ENCODE measurements at regions not wholly inside any gene's neighbourhood (a gene's known extent, or its start where the extent isn't known, plus 50 kb on each side); places are given as distances from the start of the nearest gene placed in this dataset.
"Not testable (repeated sequence)": the region's sequence is repeated elsewhere in the genome, so short reads cannot be mapped to it uniquely, and the experiment has no call there.

DNA sequence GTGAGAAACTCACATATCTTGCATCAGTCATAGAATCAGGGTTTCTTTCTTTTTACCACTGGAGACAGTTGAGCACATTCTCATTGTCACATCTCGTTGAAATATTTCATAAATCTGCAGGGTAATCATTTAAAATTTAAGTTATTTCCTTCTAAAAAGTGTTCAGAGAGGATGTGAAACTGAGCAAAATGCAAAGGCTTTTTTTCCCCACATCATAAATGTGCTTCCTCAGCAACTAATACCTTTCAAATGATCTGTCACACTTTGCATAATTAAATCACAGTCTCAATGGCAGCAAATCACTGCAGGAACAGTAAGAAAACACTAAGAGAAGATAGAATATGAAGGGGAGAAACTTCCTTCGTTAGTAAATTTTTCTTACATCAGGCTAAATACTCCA is 187.5 kb downstream of the EVX1 start:
- ChIA-PET CTCF (no interaction called here), POLR2A (no interaction called here)
- Mint-ChIP-seq H3K27me3 (no peaks in the 10 kb centered on the region), H3K36me3 (ENCODE audit: low read depth) (no peaks in the 10 kb centered on the region), H3K4me1 (no peaks in the 10 kb centered on the region), H3K9me3 (no peaks in the 10 kb centered on the region), H3K4me3 (no peak overlapping the region), H3K27ac (no peak overlapping the region)
- no peak for DNase-seq

DNA sequence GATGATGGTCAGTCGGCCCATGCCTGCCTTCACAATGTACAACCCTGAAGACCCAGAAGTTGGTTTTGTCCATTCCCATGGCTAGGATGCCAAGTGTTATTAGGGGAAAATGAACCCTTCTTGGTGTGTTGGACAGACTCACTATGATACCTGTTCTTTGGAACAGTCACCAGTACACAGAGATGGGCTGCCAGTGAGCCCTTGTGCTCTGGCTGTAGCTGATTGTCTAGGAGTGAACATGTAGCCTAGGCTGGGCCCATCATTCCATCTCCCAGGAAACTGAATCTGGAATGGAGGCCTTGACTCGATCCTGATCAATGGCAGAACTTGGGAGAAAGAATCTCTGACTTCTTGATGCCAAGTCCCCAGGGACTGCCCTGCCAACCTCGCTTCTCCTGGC is 188.9 kb downstream of the EVX1 start:
- CTCF ChIA-PET: no interaction called here
- DNase-seq: no peak
- POLR2A ChIA-PET: no interaction called here
- no peaks in the 10 kb centered on the region for H3K4me1 Mint-ChIP-seq
- no peak overlapping the region for H3K4me3 Mint-ChIP-seq
- H3K27me3 Mint-ChIP-seq: no peaks in the 10 kb centered on the region
- H3K27ac Mint-ChIP-seq: no peak overlapping the region
- no peaks in the 10 kb centered on the region for H3K36me3 Mint-ChIP-seq (ENCODE audit: low read depth)
- H3K9me3 Mint-ChIP-seq: no peaks in the 10 kb centered on the region

- H3K9me3 Mint-ChIP-seq: no peaks in the 10 kb centered on the region
- H3K27ac Mint-ChIP-seq: no peak overlapping the region
- ChIA-PET CTCF (no interaction called here), POLR2A (no interaction called here)
- H3K4me3 Mint-ChIP-seq: no peak overlapping the region
- H3K36me3 Mint-ChIP-seq (ENCODE audit: low read depth): no peaks in the 10 kb centered on the region
- no peak for DNase-seq
- peaks cover 4% of the 10 kb centered on the region for H3K27me3 Mint-ChIP-seq
- H3K4me1 Mint-ChIP-seq: no peaks in the 10 kb centered on the region
Measured at GRCh38 chr7:27433581-27433980, 191.0 kb downstream of the EVX1 start.

- DNase-seq: no peak
- Mint-ChIP-seq H3K4me1 (no peaks in the 10 kb centered on the region), H3K4me3 (no peak overlapping the region), H3K9me3 (no peaks in the 10 kb centered on the region), H3K27ac (no peak overlapping the region), H3K27me3 (peaks cover 14% of the 10 kb centered on the region), H3K36me3 (ENCODE audit: low read depth) (no peaks in the 10 kb centered on the region)
- POLR2A ChIA-PET: no interaction called here
- CTCF ChIA-PET: no interaction called here
Measured at GRCh38 chr7:27434756-27435400, 192.3 kb downstream of the EVX1 start.

DNA sequence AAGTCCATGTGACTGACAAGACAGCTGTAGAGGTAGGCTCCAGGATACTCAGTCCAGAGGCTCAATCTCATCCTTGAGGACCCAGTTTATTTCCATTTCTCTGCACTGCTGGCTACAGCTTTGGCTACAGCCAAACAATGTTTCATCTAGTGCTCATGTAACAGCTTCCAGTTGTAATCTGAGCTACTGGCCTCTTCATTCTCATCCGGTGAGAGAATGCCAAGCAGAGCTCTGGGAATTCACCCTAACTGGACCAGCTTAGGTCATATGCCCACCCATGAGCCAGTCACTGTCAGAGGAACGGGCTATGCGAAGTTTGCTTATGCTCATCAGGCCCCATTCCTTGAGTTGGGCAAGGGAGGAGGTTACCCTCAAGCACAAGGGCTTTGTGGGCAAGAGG is 192.9 kb downstream of the EVX1 start:
- DNase-seq: no peak
- Mint-ChIP-seq H3K4me1 (no peaks in the 10 kb centered on the region), H3K36me3 (ENCODE audit: low read depth) (no peaks in the 10 kb centered on the region), H3K27me3 (peaks cover 14% of the 10 kb centered on the region), H3K9me3 (no peaks in the 10 kb centered on the region), H3K27ac (no peak overlapping the region), H3K4me3 (no peak overlapping the region)
- CTCF ChIA-PET: no interaction called here
- POLR2A ChIA-PET: no interaction called here

GRCh38 chr7:27438881-27439589 is 196.4 kb downstream of the EVX1 start:
- ChIA-PET CTCF (no interaction called here), POLR2A (no interaction called here)
- DNase-seq: no peak
- H3K27ac Mint-ChIP-seq: no peak overlapping the region
- H3K27me3 Mint-ChIP-seq: peaks cover 30% of the 10 kb centered on the region
- no peaks in the 10 kb centered on the region for H3K9me3 Mint-ChIP-seq
- H3K36me3 Mint-ChIP-seq (ENCODE audit: low read depth): no peaks in the 10 kb centered on the region
- no peak overlapping the region for H3K4me3 Mint-ChIP-seq
- H3K4me1 Mint-ChIP-seq: no peaks in the 10 kb centered on the region

- no peaks in the 10 kb centered on the region for H3K9me3 Mint-ChIP-seq
Measured at GRCh38 chr7:27442455-27442854, 199.9 kb downstream of the EVX1 start.

GRCh38 chr7:27449046-27449445 is 206.4 kb downstream of the EVX1 start:
- CTCF ChIA-PET, H3K4me3 Mint-ChIP-seq, H3K27ac Mint-ChIP-seq: not testable (repeated sequence)

More at GRCh38 chr7:27442455-27442854, 199.9 kb downstream of the EVX1 start:
- ChIA-PET POLR2A (no interaction called here), CTCF (no interaction called here)
- H3K27me3 Mint-ChIP-seq: peaks cover 41% of the 10 kb centered on the region
- no peak overlapping the region for H3K27ac Mint-ChIP-seq
- no peaks in the 10 kb centered on the region for H3K36me3 Mint-ChIP-seq (ENCODE audit: low read depth)
- H3K4me3 Mint-ChIP-seq: no peak overlapping the region
- no peaks in the 10 kb centered on the region for H3K4me1 Mint-ChIP-seq
- DNase-seq: no peak

GRCh38 chr7:27453702-27454405 is 208.8 kb downstream of the HIBADH start:
- CTCF ChIA-PET: interaction anchor here (0.6 to 1.2 kb wide), 2 partner anchors 62 to 1211 kb away, joined by 3 read pairs; no protein-coding TSS in a partner anchor
- Mint-ChIP-seq H3K27ac (no peak overlapping the region), H3K4me1 (no peaks in the 10 kb centered on the region)

More at GRCh38 chr7:27449046-27449445, 206.4 kb downstream of the EVX1 start:
- DNase-seq; POLR2A ChIA-PET; H3K9me3 Mint-ChIP-seq; H3K4me1 Mint-ChIP-seq; H3K36me3 Mint-ChIP-seq (ENCODE audit: low read depth): not testable (repeated sequence)
- H3K27me3 Mint-ChIP-seq: peaks cover 20% of the 10 kb centered on the region

DNA sequence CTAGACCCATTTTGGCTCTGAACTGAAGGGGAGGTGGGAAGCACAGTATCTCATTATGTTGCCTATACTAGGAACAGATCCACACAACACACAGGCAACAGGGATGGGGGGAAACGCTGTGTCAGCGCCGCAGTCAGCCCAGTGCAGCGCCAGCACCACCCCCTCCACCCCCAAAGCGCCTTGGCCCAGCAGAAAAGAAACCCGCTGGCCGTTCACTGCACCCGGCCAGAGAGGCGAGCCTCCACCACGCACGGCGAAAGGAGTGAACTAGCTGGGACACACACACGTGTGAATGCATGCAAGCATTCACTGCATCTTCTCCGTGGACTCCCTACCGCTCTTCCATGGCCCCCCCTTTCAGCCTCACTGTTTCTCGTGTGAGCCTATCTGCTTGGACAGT is 205.6 kb downstream of the HIBADH start:
- H3K27me3 Mint-ChIP-seq; H3K4me1 Mint-ChIP-seq; H3K36me3 Mint-ChIP-seq (ENCODE audit: low read depth); H3K4me3 Mint-ChIP-seq; H3K9me3 Mint-ChIP-seq; POLR2A ChIA-PET; DNase-seq; CTCF ChIA-PET; H3K27ac Mint-ChIP-seq: not testable (repeated sequence)

More at GRCh38 chr7:27453702-27454405, 208.8 kb downstream of the HIBADH start:
- Mint-ChIP-seq H3K36me3 (ENCODE audit: low read depth) (no peaks in the 10 kb centered on the region), H3K4me3 (no peak overlapping the region), H3K27me3 (peaks cover 8% of the 10 kb centered on the region), H3K9me3 (no peaks in the 10 kb centered on the region)
- DNase-seq: no peak
- POLR2A ChIA-PET: no interaction called here

DNA sequence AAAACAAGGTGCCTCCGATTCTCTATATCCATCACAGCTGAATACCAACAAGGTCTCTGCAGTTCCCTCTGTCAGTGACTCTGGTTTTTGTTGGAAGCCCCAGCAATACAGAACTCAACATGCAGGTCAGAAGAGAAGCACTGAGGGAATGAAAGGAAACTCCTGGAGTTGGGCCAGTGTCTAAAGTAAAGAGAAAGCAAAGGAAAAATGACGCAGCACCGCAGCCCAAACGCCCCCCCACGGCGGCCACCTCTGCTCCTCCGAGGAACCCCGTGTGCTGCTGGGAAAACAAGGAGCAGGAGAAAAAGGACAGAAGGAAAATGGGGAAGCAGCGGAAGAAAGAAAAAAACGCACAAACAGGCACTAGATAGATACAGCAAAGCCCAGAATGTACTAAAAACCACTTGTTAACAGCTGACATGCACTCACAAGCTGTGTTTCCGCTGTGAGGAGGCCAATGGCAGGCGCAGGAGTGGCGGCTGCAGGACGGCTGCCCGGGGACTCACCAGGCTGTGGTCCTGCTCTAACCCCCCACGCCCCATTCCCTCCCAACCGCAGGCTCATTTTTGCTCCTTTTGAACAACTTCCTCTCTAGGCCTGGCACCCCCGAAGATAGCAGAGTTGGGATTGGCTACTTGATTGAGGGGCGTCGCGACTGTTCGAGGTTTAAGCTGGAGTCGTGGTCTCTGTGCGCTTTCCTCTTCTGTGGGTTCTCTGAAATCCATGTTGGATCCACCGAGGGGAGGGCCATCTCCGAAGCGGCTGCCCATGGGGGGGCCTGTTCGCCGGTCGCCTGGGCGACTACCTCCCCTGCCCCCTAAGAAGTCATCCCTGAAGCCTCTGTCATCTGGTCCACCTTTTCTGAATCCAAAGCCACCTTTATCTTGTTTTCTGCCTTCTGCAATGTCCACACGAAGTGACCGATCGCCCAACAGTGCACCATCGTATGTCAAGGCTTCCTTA is 204.8 kb downstream of the HIBADH start:
- H3K27ac Mint-ChIP-seq; DNase-seq; H3K27me3 Mint-ChIP-seq; POLR2A ChIA-PET; H3K9me3 Mint-ChIP-seq; CTCF ChIA-PET; H3K4me3 Mint-ChIP-seq; H3K4me1 Mint-ChIP-seq; H3K36me3 Mint-ChIP-seq (ENCODE audit: low read depth): not testable (repeated sequence)

GRCh38 chr7:27459021-27459730 is 203.5 kb downstream of the HIBADH start:
- H3K27me3 Mint-ChIP-seq: peaks cover 13% of the 10 kb centered on the region
- no peak overlapping the region for H3K27ac Mint-ChIP-seq
- H3K4me1 Mint-ChIP-seq: no peaks in the 10 kb centered on the region
- no peak for DNase-seq
- no peak overlapping the region for H3K4me3 Mint-ChIP-seq
- no peaks in the 10 kb centered on the region for H3K9me3 Mint-ChIP-seq
- POLR2A ChIA-PET: no interaction called here
- H3K36me3 Mint-ChIP-seq (ENCODE audit: low read depth): no peaks in the 10 kb centered on the region
- CTCF ChIA-PET: no interaction called here

Data from activated CD4-positive, alpha-beta T cell treated with anti-CD3 and anti-CD28 coated beads, Interleukin-2, amount 10 ng/mL, durations not matched to agents 7 days and 5 days (primary cell).